ENCODE measurements at regions not wholly inside any gene's neighbourhood (a gene's known extent, or its start where the extent isn't known, plus 50 kb on each side); places are given as distances from the start of the nearest gene placed in this dataset.

- TF ChIP-seq CTCF (IDR thresholded peaks at IDR 0.05) (no peak), POLR2A (IDR thresholded peaks at IDR 0.05) (no peak)
These were observed 229.3 kb upstream of the KLF14 start for GRCh38 chr7:130963339-130963738.
